Amniotic stem cell (primary cell): ENCODE measurements at regions not wholly inside any gene's neighbourhood (a gene's known extent, or its start where the extent isn't known, plus 50 kb on each side); places are given as distances from the start of the nearest gene placed in this dataset.

Experiments
- DNase-seq: peaks from one replicate; lab custom pipeline; 2025; lab: John Stamatoyannopoulos, UW

- DNase-seq = no peak
These were observed 283.6 kb upstream of the CTSO start for GRCh38 chr4:156237231-156237630.

GRCh38 chr4:156230176-156230575 is 276.5 kb upstream of the CTSO start:
- DNase-seq = no peak

GRCh38 chr4:156228676-156229075 is 275.0 kb upstream of the CTSO start:
- no peak for DNase-seq

- DNase-seq = no peak
These were observed 273.7 kb upstream of the CTSO start for GRCh38 chr4:156227321-156227720.

GRCh38 chr4:156223985-156224384 is 270.3 kb upstream of the CTSO start:
- no peak for DNase-seq

GRCh38 chr4:156217236-156217635 is 263.6 kb upstream of the CTSO start:
- DNase-seq = no peak

GRCh38 chr4:156201050-156201449 is 247.4 kb upstream of the CTSO start:
- DNase-seq = no peak

GRCh38 chr4:156198511-156198910 is 244.8 kb upstream of the CTSO start:
- DNase-seq = no peak

GRCh38 chr4:156197216-156197615 is 243.6 kb upstream of the CTSO start:
- DNase-seq = no peak

GRCh38 chr4:156196722-156197121 is 243.1 kb upstream of the CTSO start:
- DNase-seq = no peak

- DNase-seq = no peak
These were observed 242.2 kb upstream of the CTSO start for GRCh38 chr4:156195914-156196313.

GRCh38 chr4:156194896-156195295 is 241.2 kb upstream of the CTSO start:
- no peak for DNase-seq

- DNase-seq = no peak
These were observed 240.1 kb upstream of the CTSO start for GRCh38 chr4:156193800-156194199.

GRCh38 chr4:156193106-156193505 is 239.4 kb upstream of the CTSO start:
- DNase-seq = peak; percentile 0

- no peak for DNase-seq
These were observed 238.4 kb upstream of the CTSO start for GRCh38 chr4:156192033-156192432.

GRCh38 chr4:156191044-156191781 is 237.5 kb upstream of the CTSO start:
- no peak for DNase-seq

GRCh38 chr4:156190615-156191014 is 236.9 kb upstream of the CTSO start:
- peak; percentile 53 for DNase-seq

GRCh38 chr4:156188596-156188995 is 234.9 kb upstream of the CTSO start:
- no peak for DNase-seq

- no peak for DNase-seq
These were observed 232.4 kb upstream of the CTSO start for GRCh38 chr4:156186111-156186510.

GRCh38 chr4:156185514-156186055 is 231.9 kb upstream of the CTSO start:
- DNase-seq = no peak

GRCh38 chr4:156182269-156182668 is 228.6 kb upstream of the CTSO start:
- DNase-seq = no peak

GRCh38 chr4:156177941-156178340 is 224.3 kb upstream of the CTSO start:
- no peak for DNase-seq

GRCh38 chr4:156176896-156177295 is 223.2 kb upstream of the CTSO start:
- DNase-seq = no peak

- DNase-seq = no peak
These were observed 220.3 kb upstream of the CTSO start for GRCh38 chr4:156173937-156174336.
